ENCODE measurements at regions not wholly inside any gene's neighbourhood (a gene's known extent, or its start where the extent isn't known, plus 50 kb on each side); places are given as distances from the start of the nearest gene placed in this dataset.

- H3K9me3 ChIP-seq (ENCODE audit: insufficient read depth, low read depth, low read length): no peaks in the 10 kb centered on the region
- no peak for DNase-seq
- no CpG with 5 or more reads among the region's 1 CpG for WGBS (ENCODE audit: extremely low coverage, insufficient coverage, insufficient read length)
- no peak overlapping the region for H3K4ac ChIP-seq (ENCODE audit: low read depth, low read length)
- H2BK120ac ChIP-seq (ENCODE audit: insufficient read depth, low read length, poor library complexity): no peak overlapping the region
- no peak overlapping the region for H2AK5ac ChIP-seq (ENCODE audit: low read length)
- H2BK5ac ChIP-seq (ENCODE audit: low read depth, low read length, poor library complexity): no peak overlapping the region
- H3K4me2 ChIP-seq (ENCODE audit: low read length): no peak overlapping the region
- no peaks in the 10 kb centered on the region for H3K79me1 ChIP-seq (ENCODE audit: low read length)
- no peak overlapping the region for H3K18ac ChIP-seq (ENCODE audit: low read length)
- no peak overlapping the region for H4K8ac ChIP-seq (ENCODE audit: low read depth, low read length)
- H3K79me2 ChIP-seq (ENCODE audit: control insufficient read depth, insufficient read depth, low read length, poor library complexity): no peaks in the 10 kb centered on the region
- H3K4me3 ChIP-seq (ENCODE audit: low read depth, low read length): no peak overlapping the region
- no peak overlapping the region for H2AFZ ChIP-seq (ENCODE audit: insufficient read depth, low read length, poor library complexity)
- no peak overlapping the region for H3K14ac ChIP-seq (ENCODE audit: low read length)
- no peak overlapping the region for H4K12ac ChIP-seq (ENCODE audit: low read depth, low read length)
- H3K23ac ChIP-seq (ENCODE audit: low read length): no peak overlapping the region
- H3K4me1 ChIP-seq (ENCODE audit: control insufficient read depth in 1 of 2, insufficient read depth in 2 of 2, low read length in 2 of 2): no peaks in the 10 kb centered on the region
- H3K36me3 ChIP-seq (ENCODE audit: control insufficient read depth in 1 of 2, insufficient read depth in 2 of 2, low read length in 2 of 2): no peaks in the 10 kb centered on the region
- no peaks in the 10 kb centered on the region for H3K27me3 ChIP-seq (ENCODE audit: insufficient read depth, low read length)
- H4K91ac ChIP-seq (ENCODE audit: low read depth, low read length): no peak overlapping the region
- no peak overlapping the region for H2BK12ac ChIP-seq (ENCODE audit: low read length)
- no peak overlapping the region for H3K9ac ChIP-seq (ENCODE audit: low read length)
- H3K27ac ChIP-seq (ENCODE audit: low read depth, low read length): no peak overlapping the region
These were observed 737.7 kb downstream of the FRK start for GRCh38 chr6:115323001-115323400.

- no peak overlapping the region for H3K9ac ChIP-seq (ENCODE audit: low read length)
- H3K4me1 ChIP-seq (ENCODE audit: control insufficient read depth in 1 of 2, insufficient read depth in 2 of 2, low read length in 2 of 2): no peaks in the 10 kb centered on the region
- no peaks in the 10 kb centered on the region for H3K36me3 ChIP-seq (ENCODE audit: control insufficient read depth in 1 of 2, insufficient read depth in 2 of 2, low read length in 2 of 2)
- no peak overlapping the region for H3K4me2 ChIP-seq (ENCODE audit: low read length)
- no peak overlapping the region for H2BK120ac ChIP-seq (ENCODE audit: insufficient read depth, low read length, poor library complexity)
- H3K18ac ChIP-seq (ENCODE audit: low read length): no peak overlapping the region
- H3K27me3 ChIP-seq (ENCODE audit: insufficient read depth, low read length): no peaks in the 10 kb centered on the region
- no peak overlapping the region for H3K4me3 ChIP-seq (ENCODE audit: low read depth, low read length)
- H2AFZ ChIP-seq (ENCODE audit: insufficient read depth, low read length, poor library complexity): no peak overlapping the region
- H2BK12ac ChIP-seq (ENCODE audit: low read length): no peak overlapping the region
- H4K8ac ChIP-seq (ENCODE audit: low read depth, low read length): no peak overlapping the region
- H2AK5ac ChIP-seq (ENCODE audit: low read length): no peak overlapping the region
- H2BK5ac ChIP-seq (ENCODE audit: low read depth, low read length, poor library complexity): no peak overlapping the region
- DNase-seq: no peak
- no peak overlapping the region for H3K14ac ChIP-seq (ENCODE audit: low read length)
- H3K27ac ChIP-seq (ENCODE audit: low read depth, low read length): no peak overlapping the region
- no peaks in the 10 kb centered on the region for H3K9me3 ChIP-seq (ENCODE audit: insufficient read depth, low read depth, low read length)
- H3K4ac ChIP-seq (ENCODE audit: low read depth, low read length): no peak overlapping the region
- H4K91ac ChIP-seq (ENCODE audit: low read depth, low read length): no peak overlapping the region
- H3K79me1 ChIP-seq (ENCODE audit: low read length): no peaks in the 10 kb centered on the region
- no peaks in the 10 kb centered on the region for H3K79me2 ChIP-seq (ENCODE audit: control insufficient read depth, insufficient read depth, low read length, poor library complexity)
- H3K23ac ChIP-seq (ENCODE audit: low read length): no peak overlapping the region
- WGBS (ENCODE audit: extremely low coverage, insufficient coverage, insufficient read length): no CpG with 5 or more reads among the region's 1 CpG
- H4K12ac ChIP-seq (ENCODE audit: low read depth, low read length): no peak overlapping the region
These were observed 740.9 kb downstream of the FRK start for GRCh38 chr6:115319823-115320222.

GRCh38 chr6:115310156-115310555, 750.5 kb downstream of the FRK start:
- H3K9ac ChIP-seq (ENCODE audit: low read length): no peak overlapping the region
- no peak overlapping the region for H3K4me2 ChIP-seq (ENCODE audit: low read length)
- no CpG with 5 or more reads among the region's 6 CpGs for WGBS (ENCODE audit: extremely low coverage, insufficient coverage, insufficient read length)
- peaks cover 2% of the 10 kb centered on the region for H3K9me3 ChIP-seq (ENCODE audit: insufficient read depth, low read depth, low read length)
- H2AK5ac ChIP-seq (ENCODE audit: low read length): no peak overlapping the region
- H3K36me3 ChIP-seq (ENCODE audit: control insufficient read depth in 1 of 2, insufficient read depth in 2 of 2, low read length in 2 of 2): no peaks in the 10 kb centered on the region
- no peak overlapping the region for H4K91ac ChIP-seq (ENCODE audit: low read depth, low read length)
- H2BK5ac ChIP-seq (ENCODE audit: low read depth, low read length, poor library complexity): no peak overlapping the region
- H3K23ac ChIP-seq (ENCODE audit: low read length): no peak overlapping the region
- no peaks in the 10 kb centered on the region for H3K79me1 ChIP-seq (ENCODE audit: low read length)
- DNase-seq: no peak
- H2BK120ac ChIP-seq (ENCODE audit: insufficient read depth, low read length, poor library complexity): no peak overlapping the region
- no peak overlapping the region for H4K8ac ChIP-seq (ENCODE audit: low read depth, low read length)
- no peak overlapping the region for H3K4me3 ChIP-seq (ENCODE audit: low read depth, low read length)
- H3K18ac ChIP-seq (ENCODE audit: low read length): no peak overlapping the region
- no peak overlapping the region for H3K14ac ChIP-seq (ENCODE audit: low read length)
- H3K79me2 ChIP-seq (ENCODE audit: control insufficient read depth, insufficient read depth, low read length, poor library complexity): no peaks in the 10 kb centered on the region
- no peak overlapping the region for H3K27ac ChIP-seq (ENCODE audit: low read depth, low read length)
- no peaks in the 10 kb centered on the region for H3K4me1 ChIP-seq (ENCODE audit: control insufficient read depth in 1 of 2, insufficient read depth in 2 of 2, low read length in 2 of 2)
- no peak overlapping the region for H3K4ac ChIP-seq (ENCODE audit: low read depth, low read length)
- no peak overlapping the region for H4K12ac ChIP-seq (ENCODE audit: low read depth, low read length)
- H2BK12ac ChIP-seq (ENCODE audit: low read length): no peak overlapping the region
- no peaks in the 10 kb centered on the region for H3K27me3 ChIP-seq (ENCODE audit: insufficient read depth, low read length)
- H2AFZ ChIP-seq (ENCODE audit: insufficient read depth, low read length, poor library complexity): no peak overlapping the region

- Histone ChIP-seq H3K9ac (ENCODE audit: low read length) (no peak overlapping the region), H3K79me1 (ENCODE audit: low read length) (no peaks in the 10 kb centered on the region), H3K14ac (ENCODE audit: low read length) (no peak overlapping the region), H3K4me2 (ENCODE audit: low read length) (no peak overlapping the region), H2BK5ac (ENCODE audit: low read depth, low read length, poor library complexity) (no peak overlapping the region), H4K8ac (ENCODE audit: low read depth, low read length) (no peak overlapping the region), H3K79me2 (ENCODE audit: control insufficient read depth, insufficient read depth, low read length, poor library complexity) (no peaks in the 10 kb centered on the region), H2AK5ac (ENCODE audit: low read length) (no peak overlapping the region), H2BK12ac (ENCODE audit: low read length) (no peak overlapping the region), H2BK120ac (ENCODE audit: insufficient read depth, low read length, poor library complexity) (no peak overlapping the region), H3K27me3 (ENCODE audit: insufficient read depth, low read length) (no peaks in the 10 kb centered on the region), H4K91ac (ENCODE audit: low read depth, low read length) (no peak overlapping the region), H3K4me3 (ENCODE audit: low read depth, low read length) (no peak overlapping the region), H3K27ac (ENCODE audit: low read depth, low read length) (no peak overlapping the region), H3K4me1 (ENCODE audit: control insufficient read depth in 1 of 2, insufficient read depth in 2 of 2, low read length in 2 of 2) (no peaks in the 10 kb centered on the region), H3K18ac (ENCODE audit: low read length) (no peak overlapping the region), H4K12ac (ENCODE audit: low read depth, low read length) (no peak overlapping the region), H3K9me3 (ENCODE audit: insufficient read depth, low read depth, low read length) (no peaks in the 10 kb centered on the region), H3K4ac (ENCODE audit: low read depth, low read length) (no peak overlapping the region), H2AFZ (ENCODE audit: insufficient read depth, low read length, poor library complexity) (no peak overlapping the region), H3K23ac (ENCODE audit: low read length) (no peak overlapping the region), H3K36me3 (ENCODE audit: control insufficient read depth in 1 of 2, insufficient read depth in 2 of 2, low read length in 2 of 2) (no peaks in the 10 kb centered on the region)
- no peak for DNase-seq
- WGBS (ENCODE audit: extremely low coverage, insufficient coverage, insufficient read length): no CpG with 5 or more reads among the region's 4 CpGs
These were observed 758.0 kb downstream of the FRK start for GRCh38 chr6:115302731-115303130.
